Activated CD8-positive, alpha-beta T cell treated with anti-CD3 and anti-CD28 coated beads, Interleukin-2, amount 10 ng/mL, durations not matched to agents 7 days and 5 days (primary cell): ENCODE measurements at regions not wholly inside any gene's neighbourhood (a gene's known extent, or its start where the extent isn't known, plus 50 kb on each side); places are given as distances from the start of the nearest gene placed in this dataset.
A peak's percentile ranks its signal among the peaks of the same experiment; 100 is the strongest.
"Not testable (repeated sequence)": the region's sequence is repeated elsewhere in the genome, so short reads cannot be mapped to it uniquely, and the experiment has no call there.

Source experiments
- ATAC-seq: fragments of 150-1000 bp; cut with Tn5 transposase; one replicate; pipeline ENCODE4 v1.10.0; 2021; ENCODE audit warnings: moderate library complexity
- CTCF ChIA-PET: fragments of 350-600 bp; sonication (Branson Sonifier 250); formaldehyde crosslinking; loops from one replicate; lab custom pipeline; 2021; ENCODE audit warnings: antibody characterized with exemption; lab: Charles Lee
- POLR2A ChIA-PET: fragments of 350-600 bp; sonication (Branson Sonifier 250); formaldehyde crosslinking; loops from one replicate; lab custom pipeline; 2021; ENCODE audit warnings: antibody characterized with exemption; lab: Charles Lee
- DNase-seq: peaks from one replicate; pipeline ENCODE4 v3.0.0-alpha.2; 2020
- H3K27ac Mint-ChIP-seq: one replicate; pipeline ENCODE4 v1.8.0; 2021; ENCODE audit warnings: mild to moderate bottlenecking, mixed read lengths
- H3K27me3 Mint-ChIP-seq: one replicate; pipeline ENCODE4 v1.8.0; 2021; ENCODE audit warnings: low read depth, mixed read lengths
- H3K36me3 Mint-ChIP-seq: one replicate; pipeline ENCODE4 v1.8.0; 2021; ENCODE audit warnings: low read depth, mixed read lengths
- H3K4me1 Mint-ChIP-seq: one replicate; pipeline ENCODE4 v1.8.0; 2021; ENCODE audit warnings: low read depth, mixed read lengths
- H3K4me3 Mint-ChIP-seq: one replicate; pipeline ENCODE4 v1.8.0; 2021; ENCODE audit warnings: mild to moderate bottlenecking, mixed read lengths
- H3K9me3 Mint-ChIP-seq: one replicate; pipeline ENCODE4 v1.8.0; 2022; ENCODE audit warnings: mixed read lengths; ENCODE audit not compliant: insufficient read depth

GRCh38 chr20:30361756-30362155, 895.7 kb upstream of the DEFB115 start:
- ATAC-seq, H3K36me3 Mint-ChIP-seq, H3K9me3 Mint-ChIP-seq, DNase-seq, CTCF ChIA-PET, H3K4me3 Mint-ChIP-seq, H3K4me1 Mint-ChIP-seq, H3K27ac Mint-ChIP-seq, H3K27me3 Mint-ChIP-seq, POLR2A ChIA-PET: not testable (repeated sequence)

DNA sequence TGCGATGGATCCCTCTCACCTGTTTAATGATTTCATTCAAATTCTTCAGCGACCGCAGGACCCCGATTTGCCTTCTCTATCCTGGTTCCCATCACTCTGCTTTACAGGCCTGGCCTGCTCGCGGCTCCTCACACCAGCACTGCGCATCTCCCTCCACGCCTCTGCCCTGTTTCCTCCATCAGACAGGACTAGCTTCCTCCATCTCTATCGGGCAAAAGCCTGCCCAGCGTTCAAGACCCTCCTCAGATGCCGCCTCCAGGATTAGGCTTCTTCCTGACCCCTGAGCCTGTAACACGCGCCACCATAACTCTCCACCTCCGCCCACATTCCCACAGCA, 881.1 kb upstream of the DEFB115 start:
- H3K27me3 Mint-ChIP-seq, POLR2A ChIA-PET, ATAC-seq, H3K9me3 Mint-ChIP-seq, DNase-seq: not testable (repeated sequence)
- CTCF ChIA-PET, result interaction anchor here (1.2 kb wide), 1 partner anchor 10 kb away, joined by 4 read pairs; no protein-coding TSS in a partner anchor
- Mint-ChIP-seq H3K36me3 (peaks cover 15% of the 10 kb centered on the region), H3K4me3 (peak overlapping the region; percentile 93), H3K27ac (peak overlapping the region; percentile 85), H3K4me1 (peaks cover 22% of the 10 kb centered on the region)

DNA sequence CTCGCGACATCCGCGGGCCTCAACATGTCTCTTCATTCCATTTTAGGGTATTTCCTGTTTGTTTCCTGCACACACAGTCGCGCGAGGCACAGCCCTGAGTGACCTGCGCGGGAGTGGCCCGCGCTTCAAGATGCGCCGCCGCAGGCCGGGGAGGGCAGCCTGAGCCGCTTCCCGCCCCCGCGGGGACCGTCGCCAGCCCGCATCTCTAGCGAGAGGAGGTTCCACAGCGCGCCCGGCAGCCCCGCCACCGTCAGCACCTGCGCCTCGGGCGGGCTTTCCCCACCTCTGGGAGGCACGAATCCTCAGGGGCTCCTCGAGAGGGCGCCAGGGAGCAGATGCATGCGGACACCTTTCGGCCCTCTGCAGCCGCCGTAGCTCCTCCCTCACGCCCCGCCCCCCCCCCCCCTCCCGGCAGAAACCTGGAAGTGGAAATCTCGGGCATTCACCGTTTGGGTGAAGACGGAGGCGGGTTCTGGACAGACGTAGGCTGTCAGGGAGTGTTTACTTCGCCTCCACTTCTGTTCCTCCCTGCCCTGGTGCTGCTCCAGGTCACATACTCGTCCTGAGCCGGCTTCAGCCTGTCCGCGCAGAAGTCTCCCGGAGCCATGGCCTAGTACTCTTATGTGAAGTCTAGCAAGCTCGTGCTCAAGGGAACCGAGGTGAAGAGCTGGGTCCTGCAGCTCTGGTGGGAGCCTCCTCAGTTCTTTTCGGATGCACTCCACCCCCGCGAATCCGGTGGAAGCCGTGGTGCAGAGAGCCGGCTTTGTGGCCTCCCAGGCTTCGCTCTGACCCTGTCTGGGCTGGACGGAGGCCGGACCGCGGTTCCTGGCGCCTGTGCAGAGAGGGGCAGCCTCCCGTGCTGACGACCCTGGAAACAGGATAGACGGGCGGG, 880.5 kb upstream of the DEFB115 start:
- H3K9me3 Mint-ChIP-seq, result no peaks in the 10 kb centered on the region
- peaks cover 19% of the 10 kb centered on the region for H3K36me3 Mint-ChIP-seq
- peak overlapping the region; percentile 93 for H3K4me3 Mint-ChIP-seq
- ATAC-seq (peak; percentile 94), DNase-seq (peak; percentile 91)
- peak overlapping the region; percentile 93 for H3K27ac Mint-ChIP-seq
- CTCF ChIA-PET, result interaction anchor here (1.2 kb wide), 1 partner anchor 10 kb away, joined by 4 read pairs; no protein-coding TSS in a partner anchor
- peaks cover 29% of the 10 kb centered on the region for H3K4me1 Mint-ChIP-seq
- POLR2A ChIA-PET, result no interaction called here
- H3K27me3 Mint-ChIP-seq, result no peaks in the 10 kb centered on the region

GRCh38 chr20:30378317-30378716, 879.1 kb upstream of the DEFB115 start:
- H3K36me3 Mint-ChIP-seq, result peaks cover 22% of the 10 kb centered on the region
- H3K9me3 Mint-ChIP-seq, H3K27me3 Mint-ChIP-seq, CTCF ChIA-PET, ATAC-seq, DNase-seq, POLR2A ChIA-PET: not testable (repeated sequence)
- peaks cover 32% of the 10 kb centered on the region for H3K4me1 Mint-ChIP-seq
- H3K4me3 Mint-ChIP-seq, result peak overlapping the region; percentile 93
- H3K27ac Mint-ChIP-seq, result peak overlapping the region; percentile 93

GRCh38 chr20:30378721-30379120, 878.7 kb upstream of the DEFB115 start:
- POLR2A ChIA-PET, H3K9me3 Mint-ChIP-seq, CTCF ChIA-PET, DNase-seq, H3K27ac Mint-ChIP-seq, H3K27me3 Mint-ChIP-seq, ATAC-seq: not testable (repeated sequence)
- H3K4me1 Mint-ChIP-seq, result peaks cover 34% of the 10 kb centered on the region
- H3K4me3 Mint-ChIP-seq, result peak overlapping the region; percentile 28
- H3K36me3 Mint-ChIP-seq, result peaks cover 26% of the 10 kb centered on the region

GRCh38 chr20:30384841-30385240, 872.6 kb upstream of the DEFB115 start:
- Mint-ChIP-seq H3K36me3 (peaks cover 47% of the 10 kb centered on the region), H3K4me1 (peaks cover 31% of the 10 kb centered on the region)
- H3K9me3 Mint-ChIP-seq, H3K27me3 Mint-ChIP-seq, POLR2A ChIA-PET, CTCF ChIA-PET, ATAC-seq, DNase-seq, H3K27ac Mint-ChIP-seq, H3K4me3 Mint-ChIP-seq: not testable (repeated sequence)

- Mint-ChIP-seq H3K36me3 (peaks cover 41% of the 10 kb centered on the region), H3K4me1 (peaks cover 28% of the 10 kb centered on the region), H3K4me3 (peak overlapping the region; percentile 36)
- CTCF ChIA-PET, result interaction anchor here (1.0 kb wide), 1 partner anchor 9 kb away, joined by 4 read pairs; no protein-coding TSS in a partner anchor
- ATAC-seq, H3K27ac Mint-ChIP-seq, H3K9me3 Mint-ChIP-seq, H3K27me3 Mint-ChIP-seq, DNase-seq, POLR2A ChIA-PET: not testable (repeated sequence)
Measured at GRCh38 chr20:30386099-30386498, 871.4 kb upstream of the DEFB115 start.

DNA sequence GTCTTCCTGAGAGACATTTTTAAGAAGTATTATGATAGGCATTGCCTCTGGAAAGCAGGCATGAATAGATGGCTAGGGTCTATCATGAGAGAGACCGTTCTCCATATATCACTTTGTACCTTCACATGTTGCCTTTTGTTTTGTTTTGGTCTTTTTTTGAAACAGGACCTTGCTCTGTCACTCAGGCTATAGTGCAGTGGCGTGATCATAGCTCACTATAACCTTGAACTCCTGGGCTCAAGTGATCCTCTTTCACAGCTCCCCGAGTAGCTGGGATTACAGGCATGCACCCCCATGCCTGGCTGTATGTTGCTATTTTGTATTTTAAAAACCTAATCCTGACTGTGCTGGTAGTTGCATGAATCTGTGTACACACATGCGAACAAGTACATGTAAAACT, 869.6 kb upstream of the DEFB115 start:
- DNase-seq, H3K27ac Mint-ChIP-seq, CTCF ChIA-PET, H3K9me3 Mint-ChIP-seq, H3K27me3 Mint-ChIP-seq, ATAC-seq, POLR2A ChIA-PET, H3K4me3 Mint-ChIP-seq: not testable (repeated sequence)
- Mint-ChIP-seq H3K36me3 (peaks cover 38% of the 10 kb centered on the region), H3K4me1 (peaks cover 18% of the 10 kb centered on the region)

GRCh38 chr20:30393523-30393922, 863.9 kb upstream of the DEFB115 start:
- ATAC-seq, POLR2A ChIA-PET, H3K9me3 Mint-ChIP-seq, H3K27me3 Mint-ChIP-seq, H3K4me3 Mint-ChIP-seq, CTCF ChIA-PET, H3K4me1 Mint-ChIP-seq, DNase-seq: not testable (repeated sequence)
- H3K27ac Mint-ChIP-seq, result peak overlapping the region; percentile 20
- peaks cover 31% of the 10 kb centered on the region for H3K36me3 Mint-ChIP-seq

DNA sequence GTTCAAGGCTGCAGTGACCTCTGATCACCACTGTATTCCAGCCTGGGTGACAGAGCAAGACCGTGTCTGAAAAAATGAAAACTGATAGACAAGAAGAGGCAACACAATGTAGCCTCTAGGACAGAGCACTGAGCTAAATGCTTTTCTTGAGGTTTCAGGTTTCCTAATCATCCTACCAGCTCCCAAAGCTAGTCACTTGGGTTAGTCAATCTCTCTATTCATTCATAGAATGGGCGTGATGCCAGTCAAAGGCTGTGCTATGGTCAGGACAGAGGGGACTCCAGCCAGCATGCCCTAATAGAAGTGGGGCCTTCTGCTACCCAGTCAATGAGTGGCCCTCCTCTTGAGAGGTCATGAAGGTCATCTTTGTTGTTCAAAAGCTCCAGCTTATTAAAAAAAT, 860.4 kb upstream of the DEFB115 start:
- H3K9me3 Mint-ChIP-seq, H3K27ac Mint-ChIP-seq, CTCF ChIA-PET, H3K27me3 Mint-ChIP-seq, ATAC-seq, POLR2A ChIA-PET, H3K4me3 Mint-ChIP-seq, H3K4me1 Mint-ChIP-seq, DNase-seq: not testable (repeated sequence)
- H3K36me3 Mint-ChIP-seq, result peaks cover 43% of the 10 kb centered on the region

- H3K27me3 Mint-ChIP-seq, H3K27ac Mint-ChIP-seq, POLR2A ChIA-PET, H3K4me3 Mint-ChIP-seq, H3K4me1 Mint-ChIP-seq, DNase-seq, CTCF ChIA-PET, ATAC-seq: not testable (repeated sequence)
- Mint-ChIP-seq H3K36me3 (peaks cover 39% of the 10 kb centered on the region), H3K9me3 (peaks cover 18% of the 10 kb centered on the region)
Measured at GRCh38 chr20:30405061-30405460, 852.4 kb upstream of the DEFB115 start.

GRCh38 chr20:30405585-30405984, 851.9 kb upstream of the DEFB115 start:
- Mint-ChIP-seq H3K36me3 (peaks cover 35% of the 10 kb centered on the region), H3K9me3 (peaks cover 18% of the 10 kb centered on the region)
- H3K4me3 Mint-ChIP-seq, H3K4me1 Mint-ChIP-seq, DNase-seq, H3K27me3 Mint-ChIP-seq, POLR2A ChIA-PET, ATAC-seq, H3K27ac Mint-ChIP-seq, CTCF ChIA-PET: not testable (repeated sequence)
